Mesendoderm (in vitro differentiated cells): ENCODE measurements at regions not wholly inside any gene's neighbourhood (a gene's known extent, or its start where the extent isn't known, plus 50 kb on each side); places are given as distances from the start of the nearest gene placed in this dataset.
"Not testable (repeated sequence)": the region's sequence is repeated elsewhere in the genome, so short reads cannot be mapped to it uniquely, and the experiment has no call there.

Experiments
- DNase-seq: peaks from one replicate; pipeline ENCODE4 v3.0.0; 2013
- H2AK5ac ChIP-seq: 2 replicates; pipeline ENCODE4 v1.6.1; 2013; ENCODE audit warnings: low read length, inconsistent platforms
- H2BK120ac ChIP-seq: 2 replicates; pipeline ENCODE4 v1.6.1; 2013; ENCODE audit warnings: low read depth, mild to moderate bottlenecking, low read length, moderate library complexity, mixed read lengths
- H2BK15ac ChIP-seq: replicated peaks from 2 replicates; pipeline ENCODE4 v1.6.1; 2013; ENCODE audit warnings: low read depth, mild to moderate bottlenecking, moderate library complexity
- H2BK5ac ChIP-seq: 2 replicates; pipeline ENCODE4 v1.6.1; 2013; ENCODE audit warnings: low read length, inconsistent platforms
- H3K18ac ChIP-seq: 2 replicates; pipeline ENCODE4 v1.6.1; 2013; ENCODE audit warnings: mild to moderate bottlenecking, low read length, mixed read lengths
- H3K23ac ChIP-seq: one replicate; pipeline ENCODE4 v1.6.1; 2013; ENCODE audit warnings: low read length
- H3K27ac ChIP-seq: 2 replicates; pipeline ENCODE4 v1.5.1; 2013; ENCODE audit warnings: low read depth, mild to moderate bottlenecking, inconsistent platforms, low read length, moderate library complexity
- H3K27me3 ChIP-seq: 2 replicates; pipeline ENCODE4 v1.6.1; 2013; ENCODE audit warnings: low read length, control low read depth, mild to moderate bottlenecking, inconsistent platforms; ENCODE audit not compliant: insufficient read depth, poor library complexity
- H3K36me3 ChIP-seq: 2 replicates; pipeline ENCODE4 v1.6.1; 2013; ENCODE audit warnings: low read length, inconsistent platforms; ENCODE audit not compliant: control insufficient read depth, insufficient read depth
- H3K4ac ChIP-seq: one replicate; pipeline ENCODE4 v1.6.1; 2013; ENCODE audit warnings: low read depth, mild to moderate bottlenecking, low read length, moderate library complexity
- H3K4me1 ChIP-seq: 2 replicates; pipeline ENCODE4 v1.6.1; 2013; ENCODE audit warnings: low read depth, low read length, inconsistent platforms; ENCODE audit not compliant: control insufficient read depth
- H3K4me2 ChIP-seq: 2 replicates; pipeline ENCODE4 v1.6.1; 2013; ENCODE audit warnings: low read length
- H3K4me3 ChIP-seq: 2 replicates; pipeline ENCODE4 v1.5.1; 2013; ENCODE audit warnings: mild to moderate bottlenecking, low read length
- H3K56ac ChIP-seq: one replicate; pipeline ENCODE4 v1.6.1; 2013; ENCODE audit warnings: low read length
- H3K79me1 ChIP-seq: 2 replicates; pipeline ENCODE4 v1.6.1; 2013; ENCODE audit warnings: low read length, inconsistent platforms
- H3K79me2 ChIP-seq: 2 replicates; pipeline ENCODE4 v1.6.1; 2013; ENCODE audit warnings: mild to moderate bottlenecking, low read length; ENCODE audit not compliant: control insufficient read depth, insufficient read depth
- H3K9ac ChIP-seq: 2 replicates; pipeline ENCODE4 v1.6.1; 2013; ENCODE audit warnings: low read length, inconsistent platforms
- H4K5ac ChIP-seq: one replicate; pipeline ENCODE4 v1.6.1; 2013; ENCODE audit warnings: low read length
- H4K8ac ChIP-seq: one replicate; pipeline ENCODE4 v1.6.1; 2013; ENCODE audit warnings: low read depth, mild to moderate bottlenecking, control low read depth, low read length, moderate library complexity
- WGBS: extraction: QIAGEN DNeasy Blood & Tissue Kit; methylation state at CpG from one replicate; pipeline ENCODE4 v1.1.7; 2013; ENCODE audit warnings: low lambda C conversion rate, missing lambda C conversion rate; ENCODE audit not compliant: insufficient coverage; ENCODE audit errors: extremely low coverage; 5-methylcytosine and 5-hydroxymethylcytosine counted together

- H2AK5ac ChIP-seq, result no peak overlapping the region
- H3K4me3 ChIP-seq, result no peak overlapping the region
- H3K9ac ChIP-seq, result no peak overlapping the region
- H3K18ac ChIP-seq, result no peak overlapping the region
- no CpG with 5 or more reads among the region's 5 CpGs for WGBS
- no peaks in the 10 kb centered on the region for H3K79me2 ChIP-seq
- no peak overlapping the region for H3K56ac ChIP-seq
- no peak overlapping the region for H4K5ac ChIP-seq
- H2BK15ac ChIP-seq, result no peak overlapping the region
- H3K27ac ChIP-seq, result no peak overlapping the region
- H3K4ac ChIP-seq, result no peak overlapping the region
- no peaks in the 10 kb centered on the region for H3K27me3 ChIP-seq
- H3K23ac ChIP-seq, result no peak overlapping the region
- no peaks in the 10 kb centered on the region for H3K36me3 ChIP-seq
- DNase-seq, result no peak
- no peak overlapping the region for H2BK120ac ChIP-seq
- no peak overlapping the region for H2BK5ac ChIP-seq
- no peaks in the 10 kb centered on the region for H3K79me1 ChIP-seq
- H3K4me1 ChIP-seq, result no peaks in the 10 kb centered on the region
- no peak overlapping the region for H3K4me2 ChIP-seq
- H4K8ac ChIP-seq, result no peak overlapping the region
These were observed 107.9 kb upstream of the FAM174B start for GRCh38 chr15:92763459-92763858.

DNA sequence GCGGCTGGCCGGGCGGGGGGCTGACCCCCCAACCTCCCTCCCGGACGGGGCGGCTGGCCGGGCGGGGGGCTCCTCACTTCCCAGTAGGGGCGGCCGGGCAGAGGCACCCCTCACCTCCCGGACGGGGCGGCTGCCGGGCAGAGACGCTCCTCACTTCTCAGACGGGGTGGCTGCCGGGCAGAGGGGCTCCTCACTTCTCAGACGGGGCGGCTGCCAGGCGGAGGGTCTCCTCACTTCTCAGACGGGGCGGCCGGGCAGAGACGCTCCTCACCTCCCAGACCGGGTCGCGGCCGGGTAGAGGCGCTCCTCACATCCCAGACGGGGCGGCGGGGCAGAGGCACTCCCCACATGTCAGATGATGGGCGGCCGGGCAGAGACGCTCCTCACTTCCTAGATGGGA lies 112.6 kb upstream of the FAM174B start:
- H3K23ac ChIP-seq, DNase-seq, H3K4me1 ChIP-seq, H2BK5ac ChIP-seq, H3K18ac ChIP-seq, H3K9ac ChIP-seq, H3K4me2 ChIP-seq, H3K4ac ChIP-seq, H4K5ac ChIP-seq, H3K79me2 ChIP-seq, H2AK5ac ChIP-seq, H3K36me3 ChIP-seq, H3K27ac ChIP-seq, H2BK120ac ChIP-seq, H3K56ac ChIP-seq, H2BK15ac ChIP-seq, H4K8ac ChIP-seq, H3K27me3 ChIP-seq, H3K79me1 ChIP-seq, H3K4me3 ChIP-seq: not testable (repeated sequence)
- WGBS, result no CpG with 5 or more reads among the region's 35 CpGs

DNA sequence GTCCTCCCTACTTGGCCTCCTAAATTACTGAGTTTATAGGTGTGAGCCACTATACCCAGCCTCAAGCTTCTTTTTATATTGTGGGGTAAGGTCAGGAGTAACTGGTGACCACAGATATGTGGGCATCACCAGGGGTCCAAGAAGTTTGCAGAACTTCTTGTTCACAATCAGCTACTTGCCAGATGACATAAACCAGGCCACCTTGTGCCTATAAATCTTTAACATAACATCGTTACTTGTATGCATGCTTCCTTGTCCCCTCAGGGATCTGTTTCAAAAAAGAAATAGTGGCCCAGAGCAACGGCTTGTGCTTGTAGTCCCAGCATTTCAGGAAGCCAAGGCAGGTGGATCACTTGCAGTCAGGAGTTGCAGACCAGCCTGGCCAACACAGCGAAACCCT lies 115.1 kb upstream of the FAM174B start:
- DNase-seq, result no peak

GRCh38 chr15:92772061-92772460 lies 116.5 kb upstream of the FAM174B start:
- no peak overlapping the region for H3K4me2 ChIP-seq
- H3K36me3 ChIP-seq, result no peaks in the 10 kb centered on the region
- no peak overlapping the region for H3K4ac ChIP-seq
- H3K4me1 ChIP-seq, result no peaks in the 10 kb centered on the region
- no peak overlapping the region for H3K18ac ChIP-seq
- H2AK5ac ChIP-seq, result no peak overlapping the region
- no peak overlapping the region for H2BK120ac ChIP-seq
- no peak overlapping the region for H2BK15ac ChIP-seq
- H3K79me1 ChIP-seq, result no peaks in the 10 kb centered on the region
- H3K79me2 ChIP-seq, result no peaks in the 10 kb centered on the region
- no peak for DNase-seq
- no peaks in the 10 kb centered on the region for H3K27me3 ChIP-seq
- no CpG with 5 or more reads among the region's 9 CpGs for WGBS
- no peak overlapping the region for H3K23ac ChIP-seq
- no peak overlapping the region for H2BK5ac ChIP-seq
- no peak overlapping the region for H3K27ac ChIP-seq
- H3K56ac ChIP-seq, result no peak overlapping the region
- no peak overlapping the region for H4K8ac ChIP-seq
- no peak overlapping the region for H4K5ac ChIP-seq
- H3K4me3 ChIP-seq, result no peak overlapping the region
- no peak overlapping the region for H3K9ac ChIP-seq

More for the DNA sequence above, 115.1 kb upstream of the FAM174B start:
- no peak overlapping the region for H2BK5ac ChIP-seq
- H3K27me3 ChIP-seq, result no peaks in the 10 kb centered on the region
- no peak overlapping the region for H3K18ac ChIP-seq
- no peak overlapping the region for H4K8ac ChIP-seq
- no peak overlapping the region for H3K23ac ChIP-seq
- no peaks in the 10 kb centered on the region for H3K36me3 ChIP-seq
- no peak overlapping the region for H3K27ac ChIP-seq
- no peak overlapping the region for H2AK5ac ChIP-seq
- no peaks in the 10 kb centered on the region for H3K4me1 ChIP-seq
- no peak overlapping the region for H3K4me2 ChIP-seq
- no peak overlapping the region for H3K9ac ChIP-seq
- no peak overlapping the region for H2BK120ac ChIP-seq
- no peak overlapping the region for H3K56ac ChIP-seq
- H3K79me1 ChIP-seq, result no peaks in the 10 kb centered on the region
- H3K79me2 ChIP-seq, result no peaks in the 10 kb centered on the region
- no peak overlapping the region for H4K5ac ChIP-seq
- no peak overlapping the region for H2BK15ac ChIP-seq
- H3K4me3 ChIP-seq, result no peak overlapping the region
- no peak overlapping the region for H3K4ac ChIP-seq
- no CpG with 5 or more reads among the region's 3 CpGs for WGBS

DNA sequence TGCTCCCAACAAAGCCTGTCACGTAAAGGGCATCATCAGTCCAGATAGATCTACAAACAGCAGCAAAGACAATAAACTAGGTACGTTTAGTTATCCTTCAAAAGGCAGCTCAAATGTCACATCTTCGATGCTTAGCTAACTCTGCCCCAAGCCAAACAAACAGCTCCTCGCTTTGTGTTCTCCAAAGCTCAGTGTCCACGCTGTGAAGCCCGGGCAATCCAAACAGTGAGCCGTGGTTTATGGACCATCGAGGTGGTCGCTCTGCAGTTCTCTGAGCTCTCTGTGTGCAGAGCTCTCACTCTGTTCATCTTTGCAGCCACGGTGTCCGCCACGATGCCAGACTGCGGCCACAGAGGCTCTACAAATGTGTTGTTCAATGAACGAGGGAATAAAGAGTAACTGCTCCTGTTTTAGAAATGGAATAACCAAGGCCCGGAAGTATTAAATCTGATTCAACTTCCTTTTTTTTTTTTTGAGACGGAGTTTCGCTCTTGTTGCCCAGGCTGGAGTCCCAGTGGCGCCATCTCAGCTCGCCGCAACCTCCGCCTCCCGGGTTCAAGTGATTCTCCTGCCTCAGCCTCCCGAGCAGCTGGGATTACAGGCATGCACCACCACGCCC lies 117.2 kb upstream of the FAM174B start:
- no peak overlapping the region for H3K23ac ChIP-seq
- no peak overlapping the region for H3K56ac ChIP-seq
- no peak overlapping the region for H3K9ac ChIP-seq
- no peak overlapping the region for H3K4me2 ChIP-seq
- no peak overlapping the region for H2AK5ac ChIP-seq
- H4K5ac ChIP-seq, result no peak overlapping the region
- no peaks in the 10 kb centered on the region for H3K4me1 ChIP-seq
- no peaks in the 10 kb centered on the region for H3K36me3 ChIP-seq
- H3K4ac ChIP-seq, result no peak overlapping the region
- no peak overlapping the region for H2BK5ac ChIP-seq
- DNase-seq, result no peak
- H3K27me3 ChIP-seq, result no peaks in the 10 kb centered on the region
- H3K4me3 ChIP-seq, result no peak overlapping the region
- H3K79me1 ChIP-seq, result no peaks in the 10 kb centered on the region
- no peak overlapping the region for H3K18ac ChIP-seq
- no CpG with 5 or more reads among the region's 24 CpGs for WGBS
- no peak overlapping the region for H2BK15ac ChIP-seq
- H4K8ac ChIP-seq, result no peak overlapping the region
- no peak overlapping the region for H3K27ac ChIP-seq
- no peak overlapping the region for H2BK120ac ChIP-seq
- H3K79me2 ChIP-seq, result no peaks in the 10 kb centered on the region

- no peak overlapping the region for H3K18ac ChIP-seq
- no peak overlapping the region for H2AK5ac ChIP-seq
- H3K4me1 ChIP-seq, result no peaks in the 10 kb centered on the region
- no peak overlapping the region for H2BK15ac ChIP-seq
- H3K23ac ChIP-seq, result no peak overlapping the region
- no peak for DNase-seq
- H3K79me2 ChIP-seq, result no peaks in the 10 kb centered on the region
- no peak overlapping the region for H2BK120ac ChIP-seq
- no peak overlapping the region for H3K4ac ChIP-seq
- H2BK5ac ChIP-seq, result no peak overlapping the region
- no peak overlapping the region for H4K5ac ChIP-seq
- no peak overlapping the region for H3K27ac ChIP-seq
- H3K27me3 ChIP-seq, result no peaks in the 10 kb centered on the region
- H3K4me2 ChIP-seq, result no peak overlapping the region
- no peak overlapping the region for H3K9ac ChIP-seq
- no peaks in the 10 kb centered on the region for H3K36me3 ChIP-seq
- WGBS, result no CpG with 5 or more reads among the region's 6 CpGs
- H3K79me1 ChIP-seq, result no peaks in the 10 kb centered on the region
- no peak overlapping the region for H4K8ac ChIP-seq
- no peak overlapping the region for H3K4me3 ChIP-seq
- no peak overlapping the region for H3K56ac ChIP-seq
These were observed 117.8 kb upstream of the FAM174B start for GRCh38 chr15:92773340-92773739.
